HepG2 (cell line): ENCODE measurements at regions not wholly inside any gene's neighbourhood (a gene's known extent, or its start where the extent isn't known, plus 50 kb on each side); places are given as distances from the start of the nearest gene placed in this dataset.

Source experiments
- ATAC-seq: fragments of 200-7000 bp; cut with Tn5 transposase; 3 replicates; pipeline ENCODE4 v1.9.1; 2020; ENCODE audit warnings: mild to moderate bottlenecking, moderate library complexity
- BruUV-seq: library from RNA; stranded (reverse); fragments of 400-500 nt; replicated peaks from 2 replicates; lab custom pipeline; 2021; lab: Mats Ljungman, UMichigan
- CTCF ChIA-PET: fragments of 300-600 bp; formaldehyde crosslinking; extraction: SDS; loops from one replicate; lab custom pipeline; 2021; ENCODE audit warnings: low total read pairs, inconsistent platforms, low intra/inter-chr PET ratio; lab: Yijun Ruan, JAX
- POLR2A ChIA-PET: fragments of 350-600 bp; sonication (Branson Sonifier 250); formaldehyde crosslinking; loops from one replicate; lab custom pipeline; 2020; ENCODE audit warnings: antibody characterized with exemption, inconsistent platforms; lab: Yijun Ruan, JAX
- DNase-seq: peaks from one replicate; pipeline ENCODE4 v3.0.0-alpha.2; 2015; ENCODE audit warnings: low spot score
- FAIRE-seq: peaks from 3 replicates; lab custom pipeline; 2011; peaks lifted over from hg19 to GRCh38; lab: Jason Lieb, UNC
- H2AFZ ChIP-seq: one replicate; pipeline ENCODE4 v1.6.1; 2011; ENCODE audit warnings: low read length, inconsistent platforms
- H3K27ac ChIP-seq: fragments of 300-600 bp; 3 replicates; pipeline ENCODE4 v1.8.0; 2011; ENCODE audit warnings: mixed run types, mild to moderate bottlenecking, mixed read lengths, low read length, inconsistent platforms; ENCODE audit not compliant: insufficient read depth; ENCODE audit errors: extremely low read length
- H3K27me3 ChIP-seq, 2 experiments: fragments of 200-600 bp in 1 of 2; 2 replicates in 1 of 2; 3 replicates in 1 of 2; pipeline versions ENCODE4 v1.6.0 to v1.8.0; 2011; ENCODE audit warnings: low read length in 2 of 2, mild to moderate bottlenecking in 2 of 2, moderate library complexity in 2 of 2, inconsistent platforms in 1 of 2; ENCODE audit not compliant: insufficient read depth in 2 of 2, control insufficient read depth in 1 of 2
- H3K36me3 ChIP-seq, 2 experiments: fragments of 200-600 bp in 1 of 2; replicated peaks in 1 of 2; 2 replicates in 1 of 2; 3 replicates in 1 of 2; pipeline versions ENCODE4 v1.5.1 to v1.8.0; 2011; ENCODE audit warnings: low read length in 2 of 2, inconsistent platforms in 1 of 2; ENCODE audit not compliant: insufficient read depth in 2 of 2, control insufficient read depth in 1 of 2
- H3K4me1 ChIP-seq: 2 replicates; pipeline ENCODE4 v1.5.1; 2012; ENCODE audit warnings: low read length, inconsistent platforms; ENCODE audit not compliant: insufficient read depth
- H3K4me2 ChIP-seq: 2 replicates; pipeline ENCODE4 v1.6.0; 2011; ENCODE audit warnings: low read depth, low read length, inconsistent platforms
- H3K4me3 ChIP-seq, 3 experiments: fragments of 200-600 bp in 1 of 3; sonication (generic), shearing (Covaris generic) in 1 of 3; replicated peaks in 1 of 3; 2 replicates each; pipeline ENCODE4 v1.5.1; 2011 to 2016; ENCODE audit warnings: low read length in 3 of 3, inconsistent platforms in 2 of 3, low read depth in 2 of 3, mild to moderate bottlenecking in 2 of 3, control low read depth in 1 of 3, mixed read lengths in 1 of 3; ENCODE audit not compliant: insufficient read depth in 1 of 3
- H3K79me2 ChIP-seq: one replicate; pipeline ENCODE4 v1.6.1; 2011; ENCODE audit warnings: low read length, inconsistent platforms; ENCODE audit not compliant: insufficient read depth
- H3K9ac ChIP-seq: 2 replicates; pipeline ENCODE4 v1.6.0; 2011; ENCODE audit warnings: mild to moderate bottlenecking, low read depth, low read length, inconsistent platforms; ENCODE audit not compliant: insufficient read depth
- H3K9me3 ChIP-seq: 2 replicates; pipeline ENCODE4 v1.5.1; 2012; ENCODE audit warnings: mild to moderate bottlenecking, low read length
- H4K20me1 ChIP-seq: 2 replicates; pipeline ENCODE4 v1.6.0; 2011; ENCODE audit warnings: inconsistent platforms, mild to moderate bottlenecking, low read length, moderate library complexity; ENCODE audit not compliant: insufficient read depth
- ETS1 ChIP-seq: sonication (generic); formaldehyde crosslinking; IDR thresholded peaks from 2 replicates; pipeline ENCODE4 v1.4.0; 2020; ENCODE audit warnings: missing genetic modification reagents
- ISL2 ChIP-seq: sonication (generic); formaldehyde crosslinking; IDR thresholded peaks from 2 replicates; pipeline ENCODE4 v1.5.0; 2020; ENCODE audit warnings: missing genetic modification reagents
- KLF6 ChIP-seq: IDR thresholded peaks from 2 replicates; pipeline ENCODE4 v1.8.0; 2016; ENCODE audit warnings: missing biosample characterization, missing genetic modification reagents
- LCORL ChIP-seq, 2 experiments: fragments of 450-650 bp in 1 of 2; sonication (generic) in 1 of 2; formaldehyde crosslinking in 1 of 2; IDR thresholded peaks; 2 replicates each; pipeline versions ENCODE4 v1.5.0 to v1.6.1; 2017 to 2020; ENCODE audit warnings: antibody characterized with exemption in 1 of 2, missing genetic modification reagents in 1 of 2
- MATR3 ChIP-seq: sonication (generic); formaldehyde crosslinking; IDR thresholded peaks from 2 replicates; pipeline ENCODE4 v1.4.0; 2020; ENCODE audit warnings: missing genetic modification reagents
- MNT ChIP-seq: fragments of 450-650 bp; IDR thresholded peaks from 2 replicates; pipeline ENCODE4 v1.6.1; 2016
- RAD51 ChIP-seq: fragments of 450-650 bp; IDR thresholded peaks from 2 replicates; pipeline ENCODE4 v1.6.1; 2016; ENCODE audit warnings: borderline replicate concordance
- ZNF674 ChIP-seq: sonication (generic); formaldehyde crosslinking; IDR thresholded peaks from 2 replicates; pipeline ENCODE4 v1.5.0; 2020; ENCODE audit warnings: low read depth, mild to moderate bottlenecking, missing genetic modification reagents
- WGBS: methylation state at CpG from one replicate; pipeline ENCODE4 v1.1.6; 2017; ENCODE audit warnings: low lambda C conversion rate; 5-methylcytosine and 5-hydroxymethylcytosine counted together
- in situ Hi-C: cut with HindIII; loops from 2 replicates; pipeline ENCODE4 v1.10.0; 2017; ENCODE audit warnings: low pct_unique_long_range_greater_than_20kb; ENCODE audit not compliant: extremely low pct_ligation_motif_present
- intact Hi-C: fragments of 100-400 bp; cut with micrococcal nuclease; formaldehyde crosslinking; loops from one replicate; pipeline ENCODE4 v1.10.0; 2022; ENCODE audit not compliant: unreplicated experiment
- TF ChIP-seq, protein P1 (sequence below), 2 experiments: sonication (generic) in 1 of 2; formaldehyde crosslinking in 1 of 2; IDR thresholded peaks; 2 replicates each; pipeline versions ENCODE4 v1.5.1 to v1.6.1; 2011 to 2020; ENCODE audit warnings: borderline replicate concordance in 1 of 2, low read depth in 1 of 2, low read length in 1 of 2, mild to moderate bottlenecking in 1 of 2, missing genetic modification reagents in 1 of 2, moderate library complexity in 1 of 2

GRCh38 chr2:2860589-2861300 is 516.9 kb downstream of the EIPR1 start:
- H3K79me2 ChIP-seq, result no peaks in the 10 kb centered on the region
- CTCF ChIA-PET, result no interaction called here
- 54% methylated on average over 16 of the region's 20 CpGs for whole genome bisulfite sequencing
- no peak overlapping the region for H3K9ac ChIP-seq
- no peak overlapping the region for H3K4me2 ChIP-seq
- no peak overlapping the region for H3K4me3 ChIP-seq
- ATAC-seq, result no peak
- TF ChIP-seq ETS1 (CRISPR knock-in tag) (no peak), ISL2 (CRISPR knock-in tag) (no peak), ZNF674 (no peak), MNT (peak; percentile 99), LCORL (IDR thresholded peaks at IDR 0.05) (peak; percentile 36; the same call in 1 of the 2 replicates), LCORL (CRISPR knock-in tag; IDR thresholded peaks at IDR 0.05) (no peak), MATR3 (CRISPR knock-in tag) (no peak), RAD51 (peak; percentile 96), KLF6 (CRISPR knock-in tag) (no peak)
- TF ChIP-seq, protein P1, sequence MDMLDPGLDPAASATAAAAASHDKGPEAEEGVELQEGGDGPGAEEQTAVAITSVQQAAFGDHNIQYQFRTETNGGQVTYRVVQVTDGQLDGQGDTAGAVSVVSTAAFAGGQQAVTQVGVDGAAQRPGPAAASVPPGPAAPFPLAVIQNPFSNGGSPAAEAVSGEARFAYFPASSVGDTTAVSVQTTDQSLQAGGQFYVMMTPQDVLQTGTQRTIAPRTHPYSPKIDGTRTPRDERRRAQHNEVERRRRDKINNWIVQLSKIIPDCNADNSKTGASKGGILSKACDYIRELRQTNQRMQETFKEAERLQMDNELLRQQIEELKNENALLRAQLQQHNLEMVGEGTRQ (IDR thresholded peaks at IDR 0.05; ENCODE audit: low read depth, low read length), result peak; percentile 95
- TF ChIP-seq, protein P1 (CRISPR knock-in tag; IDR thresholded peaks at IDR 0.05; ENCODE audit: borderline replicate concordance), result no peak
- DNase-seq, result no peak
- intact Hi-C loops, result no loop called here
- no peaks in the 10 kb centered on the region for H3K36me3 ChIP-seq
- in situ Hi-C loops, result no loop called here
- no peaks in the 10 kb centered on the region for H3K4me1 ChIP-seq
- no peak for FAIRE-seq
- no peaks in the 10 kb centered on the region for H3K9me3 ChIP-seq
- POLR2A ChIA-PET, result no interaction called here
- H3K27ac ChIP-seq, result no peak overlapping the region
- H2AFZ ChIP-seq, result no peak overlapping the region
- H3K27me3 ChIP-seq, result peaks cover 1 to 10% of the 10 kb centered on the region in 2 experiments; a peak in 1 of 5 replicates
- BruUV-seq, result no TSS peak
- H4K20me1 ChIP-seq, result no peaks in the 10 kb centered on the region
